NCI-H2171 (cell line): ENCODE measurements at regions not wholly inside any gene's neighbourhood (a gene's known extent, or its start where the extent isn't known, plus 50 kb on each side); places are given as distances from the start of the nearest gene placed in this dataset.
A peak's percentile ranks its signal among the peaks of the same experiment; 100 is the strongest.

Experiments used
- DNase-seq: peaks from one replicate; lab custom pipeline; 2025; lab: John Stamatoyannopoulos, UW

DNA sequence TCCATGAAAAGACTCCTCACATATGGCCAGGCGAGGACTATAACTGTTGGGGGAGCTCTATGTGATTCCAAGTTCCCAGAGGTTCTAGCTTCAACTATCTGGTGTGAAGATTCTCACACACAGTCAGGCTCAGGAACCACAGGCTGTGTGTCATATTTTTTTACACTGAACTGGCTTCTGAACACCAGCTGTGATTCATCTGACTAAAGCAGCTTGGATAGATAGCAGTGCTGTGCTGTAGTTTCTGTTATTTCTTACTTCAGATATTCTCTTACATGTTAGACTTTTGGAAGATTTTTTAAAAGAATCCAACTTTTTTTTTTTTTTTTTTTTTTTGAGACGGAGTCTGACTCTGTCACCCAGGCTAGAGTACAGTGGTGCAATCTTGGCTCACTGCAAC, 140.7 kb upstream of the MCHR2 start:
- no peak for DNase-seq

GRCh38 chr6:100134297-100134696, 140.3 kb upstream of the MCHR2 start:
- no peak for DNase-seq

GRCh38 chr6:100132005-100132404, 138.0 kb upstream of the MCHR2 start:
- DNase-seq: no peak

GRCh38 chr6:100130630-100131029, 136.6 kb upstream of the MCHR2 start:
- DNase-seq: no peak

DNA sequence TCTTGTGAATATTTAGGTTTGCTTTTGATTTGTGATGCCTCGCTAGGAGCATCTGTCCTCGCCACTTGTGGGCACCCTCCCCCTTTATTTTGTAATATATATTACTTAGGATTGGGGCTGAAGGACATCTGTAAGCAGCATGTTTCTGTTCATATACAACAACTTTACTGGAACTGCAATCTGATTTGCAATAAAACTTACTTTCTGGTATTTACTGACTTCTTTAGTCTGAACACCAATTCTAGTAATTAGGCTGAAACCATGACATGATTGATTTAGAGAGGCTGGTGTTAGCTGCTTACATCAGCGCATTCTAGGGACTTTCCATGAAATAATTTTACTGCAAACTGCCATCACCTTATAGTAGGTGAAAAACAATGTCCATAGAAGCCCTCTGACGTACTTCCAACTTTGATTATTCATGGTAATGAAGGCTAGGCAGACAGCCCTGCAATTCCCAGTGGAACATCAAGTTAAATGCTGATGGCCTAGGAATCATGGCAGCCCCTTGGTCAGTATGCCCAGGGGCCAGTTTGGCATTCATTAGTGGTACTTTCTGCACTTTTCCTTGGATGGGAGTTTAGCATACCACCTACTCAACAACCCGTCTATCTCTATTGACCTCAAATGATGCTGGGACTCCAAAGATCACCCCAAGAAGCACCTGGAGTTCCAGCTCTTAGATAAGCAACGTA, 132.9 kb upstream of the MCHR2 start:
- DNase-seq: no peak

DNA sequence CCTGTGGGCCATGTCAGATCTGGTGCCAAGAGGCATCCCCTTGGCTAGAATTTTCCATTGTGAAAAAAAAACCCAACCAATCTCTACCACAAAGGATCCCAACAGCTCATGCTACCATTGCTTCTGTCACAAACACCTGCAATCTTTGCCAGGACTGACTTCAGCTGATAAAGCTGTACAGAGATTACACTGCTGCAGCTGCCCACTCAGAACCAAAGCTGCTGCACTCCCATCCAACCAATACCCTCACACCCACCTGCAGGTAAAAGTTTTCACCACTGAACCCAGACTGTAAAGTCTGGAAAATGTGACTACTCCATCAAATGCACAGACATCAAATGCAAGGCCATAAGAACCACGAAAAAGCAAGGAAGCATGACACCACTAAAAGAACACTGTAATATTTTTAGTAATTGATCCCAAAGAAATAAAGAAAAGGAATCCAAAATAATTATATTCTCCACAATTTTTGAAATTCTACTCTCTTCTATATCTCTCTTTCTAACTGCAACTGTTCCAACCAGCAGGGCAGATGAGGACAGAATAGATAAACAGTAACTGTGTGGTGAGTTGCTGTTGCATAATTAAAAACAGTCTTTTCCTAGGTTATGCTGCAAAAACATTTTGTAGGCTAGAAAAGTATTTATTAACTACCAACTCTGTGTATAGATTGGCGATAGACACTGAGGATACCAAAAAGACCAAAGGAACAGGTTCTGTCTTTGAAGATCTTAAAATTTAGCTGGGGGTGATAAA, 128.0 kb upstream of the MCHR2 start:
- DNase-seq: no peak

DNA sequence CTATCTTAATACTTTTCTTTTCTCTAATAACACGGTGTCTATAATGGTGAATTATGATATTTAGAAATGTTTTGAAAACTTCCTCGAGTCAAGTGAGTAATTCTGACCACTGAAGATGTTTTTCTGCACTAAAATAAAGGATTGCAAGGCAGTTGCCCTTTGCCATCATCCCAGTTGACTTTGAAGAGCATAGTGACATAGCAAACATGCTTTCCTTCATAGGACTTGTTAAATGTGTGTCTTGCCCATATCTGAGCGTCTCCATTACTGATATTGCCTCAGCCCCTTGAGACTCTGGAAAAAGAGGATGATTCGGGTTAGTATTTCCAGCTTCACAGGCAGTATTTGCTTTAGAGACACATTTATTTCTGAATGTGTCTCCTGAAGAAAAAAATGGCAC, 125.2 kb upstream of the MCHR2 start:
- no peak for DNase-seq

DNA sequence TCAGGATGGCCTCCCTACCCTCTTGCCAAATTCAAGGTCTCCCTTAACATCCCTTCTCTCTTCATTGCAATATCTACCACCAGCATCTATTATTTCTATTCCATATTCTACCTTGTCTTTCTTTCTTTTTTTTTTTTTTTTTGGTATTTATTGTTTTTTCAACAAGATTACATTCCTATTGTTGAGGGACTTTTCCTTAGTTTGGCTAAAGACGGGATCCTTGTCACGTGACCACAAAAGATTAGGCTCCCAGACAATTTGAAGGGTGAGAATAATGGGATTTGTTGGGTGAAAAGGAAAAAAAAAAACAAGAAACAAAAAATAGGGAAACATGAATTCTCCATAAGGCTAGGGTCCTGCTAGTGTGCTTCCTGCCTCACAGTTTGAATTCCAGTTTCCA, 124.3 kb upstream of the MCHR2 start:
- DNase-seq: no peak

- no peak for DNase-seq
These were observed 123.7 kb upstream of the MCHR2 start for GRCh38 chr6:100117680-100118079.

DNA sequence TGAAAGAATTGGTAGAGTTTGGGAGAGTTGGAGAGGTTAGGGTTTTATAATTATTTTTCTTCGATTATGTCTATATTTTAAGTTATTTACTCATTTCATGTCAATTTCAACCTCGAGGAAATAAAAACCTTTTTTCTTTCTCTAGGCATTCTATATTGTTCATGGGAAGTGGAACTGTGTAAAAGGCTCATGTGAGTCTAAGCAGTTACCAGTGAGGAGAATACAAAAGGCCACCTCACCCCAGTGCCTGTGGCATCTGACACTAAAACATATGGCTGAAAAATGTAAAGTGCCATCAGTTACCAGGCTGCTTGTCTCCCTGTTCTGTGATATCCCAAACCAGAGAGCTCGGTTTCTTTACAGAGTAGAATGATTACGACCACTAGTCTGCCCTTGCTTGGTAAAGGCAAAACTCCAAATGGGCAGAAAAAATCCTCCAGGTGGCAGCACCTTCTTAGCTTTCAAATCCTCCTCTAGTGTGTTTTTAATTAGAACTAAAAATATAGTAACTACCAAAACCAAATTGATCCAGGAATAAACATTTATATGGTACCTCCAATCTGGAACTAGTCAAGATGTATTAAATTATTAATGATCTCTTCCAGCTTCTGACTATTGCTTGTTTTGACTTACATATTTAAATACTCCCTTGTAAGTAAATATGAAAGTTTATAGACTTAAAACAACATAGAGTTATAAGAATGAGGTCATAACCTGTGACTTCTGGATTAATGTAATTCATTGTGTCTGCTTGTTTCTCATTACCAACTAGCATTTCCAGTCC, 122.6 kb upstream of the MCHR2 start:
- DNase-seq: peak; percentile 6

GRCh38 chr6:100115407-100116101, 121.5 kb upstream of the MCHR2 start:
- no peak for DNase-seq

DNA sequence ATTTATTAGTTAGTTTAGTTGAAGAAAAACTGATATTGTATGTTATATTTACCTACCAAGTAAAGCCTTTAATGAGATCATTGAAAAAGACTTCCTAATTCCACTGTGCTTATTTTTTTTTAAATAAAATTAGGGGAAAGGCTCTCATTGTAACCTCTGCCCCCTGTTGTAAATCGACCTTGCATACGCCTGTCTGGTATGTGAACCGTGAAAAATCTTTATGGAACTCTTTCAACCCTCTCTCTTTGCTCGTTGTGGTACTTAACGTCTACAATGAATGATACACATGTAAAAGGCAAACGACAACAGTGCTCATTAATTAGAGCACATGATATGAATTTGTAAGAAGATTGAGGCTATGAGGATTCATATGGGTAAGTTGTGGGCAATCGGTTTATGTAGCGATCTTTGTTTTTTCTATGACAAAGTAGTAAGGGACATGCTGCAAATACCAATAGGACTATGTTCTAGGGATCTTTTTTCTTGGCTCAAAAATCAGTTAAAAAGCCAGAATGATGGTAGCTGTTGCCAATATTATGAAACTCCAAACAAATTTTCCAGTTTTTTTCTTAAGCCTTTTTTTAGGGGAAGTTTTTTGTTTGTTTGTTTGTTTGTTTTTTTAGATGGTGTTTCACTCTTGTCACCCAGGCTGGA, 119.0 kb upstream of the MCHR2 start:
- DNase-seq: no peak

- DNase-seq: no peak
These were observed 112.0 kb upstream of the MCHR2 start for GRCh38 chr6:100105919-100106529.

DNA sequence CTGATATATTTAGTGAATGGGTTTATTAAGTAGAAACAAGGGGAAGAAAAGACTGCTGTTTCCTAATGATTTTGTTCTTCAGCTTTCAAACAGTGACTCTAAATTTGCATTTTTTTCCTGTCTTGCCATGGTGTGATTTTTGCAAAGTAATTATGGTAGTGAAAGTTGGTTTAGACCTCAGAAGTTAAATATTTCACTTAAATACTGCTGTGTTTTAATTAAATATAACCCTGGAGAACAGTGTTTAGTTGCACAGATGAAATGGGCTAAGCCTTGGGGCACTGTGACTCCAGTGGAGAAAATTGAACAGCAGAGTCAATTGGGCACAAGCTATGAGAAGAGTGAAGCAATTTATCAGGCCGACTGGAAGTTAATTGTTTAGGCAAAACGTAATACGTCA, 111.1 kb upstream of the MCHR2 start:
- DNase-seq: no peak

DNA sequence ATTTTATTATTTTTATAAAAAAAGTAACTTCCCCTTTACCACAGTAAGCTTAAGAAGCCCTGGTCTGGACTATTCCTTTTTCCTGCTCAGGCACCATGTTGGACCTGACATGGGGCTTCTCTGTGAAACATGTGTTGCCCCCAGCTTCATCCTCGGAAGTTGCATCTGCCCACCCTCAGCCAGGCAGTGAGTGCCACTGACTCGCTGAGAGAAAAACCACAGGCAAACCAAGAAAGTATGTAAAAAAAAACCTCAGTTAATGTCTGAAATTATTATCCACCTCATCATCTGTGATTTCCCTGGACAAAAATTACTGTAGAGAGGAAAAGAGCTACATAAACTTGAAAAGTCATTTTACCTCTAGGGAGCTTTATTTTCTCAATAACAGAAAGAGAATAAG, 109.9 kb upstream of the MCHR2 start:
- DNase-seq: no peak

- DNase-seq: no peak
These were observed 109.2 kb upstream of the MCHR2 start for GRCh38 chr6:100103194-100103593.

DNA sequence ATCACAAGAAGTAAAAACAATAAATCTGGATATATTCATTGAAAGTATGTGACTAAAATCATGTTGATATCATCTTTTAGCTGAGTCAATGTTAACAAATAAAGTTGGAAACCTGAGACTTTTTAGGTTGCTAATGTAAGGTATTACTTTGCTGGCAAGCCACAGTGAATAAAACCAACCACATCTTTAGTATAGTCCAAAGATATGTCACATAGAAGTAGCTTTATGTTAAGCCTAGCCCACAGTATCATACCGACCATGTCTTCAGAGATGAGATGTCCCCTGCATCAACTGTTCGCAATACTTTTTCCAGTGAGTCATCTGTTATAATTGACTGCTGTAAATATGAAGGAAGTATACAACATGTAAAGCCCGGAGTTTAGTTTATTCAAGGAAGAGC, 107.6 kb upstream of the MCHR2 start:
- DNase-seq: no peak

- DNase-seq: no peak
These were observed 106.8 kb upstream of the MCHR2 start for GRCh38 chr6:100100776-100101175.

- DNase-seq: no peak
These were observed 105.4 kb upstream of the MCHR2 start for GRCh38 chr6:100099189-100100074.

GRCh38 chr6:100096936-100097335, 102.9 kb upstream of the MCHR2 start:
- no peak for DNase-seq
